SU-DHL-6 (cell line): ENCODE measurements at regions not wholly inside any gene's neighbourhood (a gene's known extent, or its start where the extent isn't known, plus 50 kb on each side); places are given as distances from the start of the nearest gene placed in this dataset.

ENCODE experiments used
- CTCF ChIP-seq: fragments of 200-600 bp; sonication (generic); IDR thresholded peaks from one replicate; pipeline ENCODE4 v1.5.1; 2017; ENCODE audit warnings: antibody characterized with exemption, mild to moderate bottlenecking, low read length, moderate library complexity; ENCODE audit not compliant: insufficient read depth, poor library complexity, severe bottlenecking
- EZH2phosphoT487 ChIP-seq: fragments of 200-600 bp; sonication (generic), shearing (Covaris generic); conservative IDR thresholded peaks from 2 replicates; pipeline ENCODE4 v1.6.1; 2018; ENCODE audit warnings: mild to moderate bottlenecking, antibody characterized with exemption, low read length, moderate library complexity, mixed read lengths

- no peak for TF ChIP-seq CTCF
- TF ChIP-seq EZH2phosphoT487 = no peak
Observed at GRCh38 chr21:33988237-33989017, 72.8 kb upstream of the ATP5PO start.
